IMR-90 (cell line): ENCODE measurements at regions not wholly inside any gene's neighbourhood (a gene's known extent, or its start where the extent isn't known, plus 50 kb on each side); places are given as distances from the start of the nearest gene placed in this dataset.

ENCODE experiments used
- ATAC-seq: fragments of 200-7000 bp; cut with Tn5 transposase; 2 replicates; pipeline ENCODE4 v1.9.1; 2020; ENCODE audit warnings: low read depth, mild to moderate bottlenecking, moderate library complexity
- BruUV-seq: library from RNA; stranded (reverse); fragments of 400-500 nt; replicated peaks from 2 replicates; lab custom pipeline; 2021; lab: Mats Ljungman, UMichigan
- CTCF ChIA-PET: fragments of 300-600 bp; formaldehyde crosslinking; extraction: SDS; loops from one replicate; lab custom pipeline; 2021; ENCODE audit warnings: antibody characterized with exemption; lab: Yijun Ruan, JAX
- POLR2A ChIA-PET: fragments of 300-600 bp; sonication (Branson Sonifier 250); formaldehyde crosslinking; loops from one replicate; lab custom pipeline; 2022; ENCODE audit warnings: antibody characterized with exemption; ENCODE audit not compliant: unreplicated experiment; lab: Charles Lee
- DNase-seq: peaks from one replicate; pipeline ENCODE4 v3.0.0; 2013
- H2AFZ ChIP-seq: replicated peaks from 2 replicates; pipeline ENCODE3; 2013; ENCODE audit warnings: low read length, mild to moderate bottlenecking; ENCODE audit not compliant: poor library complexity
- H2AK5ac ChIP-seq: 2 replicates; pipeline ENCODE4 v1.6.1; 2013; ENCODE audit warnings: low read depth, low read length, inconsistent platforms
- H2AK9ac ChIP-seq: replicated peaks from 2 replicates; pipeline ENCODE3; 2013; ENCODE audit warnings: mild to moderate bottlenecking, low read depth, low read length, moderate library complexity; ENCODE audit not compliant: poor library complexity
- H2BK120ac ChIP-seq: 2 replicates; pipeline ENCODE4 v1.6.1; 2013; ENCODE audit warnings: low read depth, low read length, inconsistent platforms
- H2BK15ac ChIP-seq: 3 replicates; pipeline ENCODE4 v1.6.1; 2013; ENCODE audit warnings: low read depth, low read length, inconsistent platforms
- H2BK20ac ChIP-seq: 2 replicates; pipeline ENCODE4 v1.6.1; 2013; ENCODE audit warnings: low read depth, mild to moderate bottlenecking, inconsistent platforms, low read length, moderate library complexity
- H2BK5ac ChIP-seq: 2 replicates; pipeline ENCODE4 v1.6.1; 2013; ENCODE audit warnings: mild to moderate bottlenecking, low read depth, low read length, inconsistent platforms; ENCODE audit not compliant: poor library complexity, severe bottlenecking
- H3K14ac ChIP-seq: replicated peaks from 2 replicates; pipeline ENCODE4 v1.6.1; 2013; ENCODE audit warnings: low read depth, low read length, inconsistent platforms
- H3K18ac ChIP-seq: 2 replicates; pipeline ENCODE4 v1.6.1; 2013; ENCODE audit warnings: low read depth, low read length, control low read depth
- H3K23ac ChIP-seq: 2 replicates; pipeline ENCODE4 v1.6.1; 2013; ENCODE audit warnings: low read depth, low read length, inconsistent platforms
- H3K27ac ChIP-seq: 2 replicates; pipeline ENCODE4 v1.5.1; 2013; ENCODE audit warnings: mild to moderate bottlenecking, control low read depth, low read length; ENCODE audit not compliant: insufficient read depth
- H3K27me3 ChIP-seq: 2 replicates; pipeline ENCODE4 v1.6.1; 2013; ENCODE audit warnings: low read length; ENCODE audit not compliant: control insufficient read depth, insufficient read depth
- H3K36me3 ChIP-seq: 2 replicates; pipeline ENCODE4 v1.6.1; 2013; ENCODE audit warnings: low read length, mixed read lengths; ENCODE audit not compliant: control insufficient read depth, insufficient read depth
- H3K4ac ChIP-seq: 2 replicates; pipeline ENCODE4 v1.6.1; 2013; ENCODE audit warnings: low read depth, low read length, inconsistent platforms
- H3K4me1 ChIP-seq: 2 replicates; pipeline ENCODE4 v1.6.1; 2013; ENCODE audit warnings: low read length, mixed read lengths; ENCODE audit not compliant: control insufficient read depth, insufficient read depth
- H3K4me2 ChIP-seq: 2 replicates; pipeline ENCODE4 v1.6.1; 2013; ENCODE audit warnings: low read depth, mild to moderate bottlenecking, control low read depth, low read length, moderate library complexity
- H3K4me3 ChIP-seq: 2 replicates; pipeline ENCODE4 v1.5.1; 2013; ENCODE audit warnings: low read depth, mild to moderate bottlenecking, control low read depth, low read length, moderate library complexity; ENCODE audit not compliant: insufficient read depth
- H3K56ac ChIP-seq: 2 replicates; pipeline ENCODE4 v1.6.1; 2013; ENCODE audit warnings: low read length, inconsistent platforms; ENCODE audit not compliant: insufficient read depth; ENCODE audit errors: extremely low read depth
- H3K79me1 ChIP-seq, 2 experiments: 2 replicates each; pipeline ENCODE4 v1.6.1; 2013; ENCODE audit warnings: low read length in 2 of 2, inconsistent platforms in 1 of 2, low read depth in 1 of 2
- H3K9ac ChIP-seq: 2 replicates; pipeline ENCODE4 v1.6.1; 2013; ENCODE audit warnings: low read depth, low read length, control low read depth
- H3K9me1 ChIP-seq: 2 replicates; pipeline ENCODE4 v1.6.1; 2013; ENCODE audit warnings: low read length, inconsistent platforms; ENCODE audit not compliant: insufficient read depth
- H3K9me3 ChIP-seq: 2 replicates; pipeline ENCODE4 v1.6.1; 2013; ENCODE audit warnings: low read length; ENCODE audit not compliant: control insufficient read depth, insufficient read depth
- H4K20me1 ChIP-seq: 2 replicates; pipeline ENCODE4 v1.6.1; 2013; ENCODE audit warnings: low read length, inconsistent platforms; ENCODE audit not compliant: insufficient read depth
- H4K5ac ChIP-seq: 2 replicates; pipeline ENCODE4 v1.6.1; 2013; ENCODE audit warnings: mild to moderate bottlenecking, low read depth, low read length, control low read depth
- H4K8ac ChIP-seq, 2 experiments: 2 replicates each; pipeline ENCODE4 v1.6.1; 2013; ENCODE audit warnings: low read depth in 2 of 2, low read length in 2 of 2, control low read depth in 1 of 2, inconsistent platforms in 1 of 2
- H4K91ac ChIP-seq: 2 replicates; pipeline ENCODE4 v1.6.1; 2013; ENCODE audit warnings: low read depth, low read length, inconsistent platforms; ENCODE audit not compliant: insufficient read depth
- BHLHE40 ChIP-seq: fragments of 150-350 bp; IDR thresholded peaks from 2 replicates; pipeline ENCODE4 v1.6.1; 2016; ENCODE audit warnings: mild to moderate bottlenecking, low read depth, low read length
- CEBPB ChIP-seq: IDR thresholded peaks from 2 replicates; pipeline ENCODE4 v1.6.1; 2012; ENCODE audit warnings: low read depth, low read length, improper control_type of control experiment
- CHD1 ChIP-seq: IDR thresholded peaks from 2 replicates; pipeline ENCODE4 v1.6.1; 2012; ENCODE audit warnings: low read depth, low read length, improper control_type of control experiment
- FOS ChIP-seq: fragments of 150-350 bp; IDR thresholded peaks from 2 replicates; pipeline ENCODE4 v1.6.1; 2016; ENCODE audit warnings: low read depth, low read length
- MAFK ChIP-seq: IDR thresholded peaks from 2 replicates; pipeline ENCODE4 v1.6.1; 2012; ENCODE audit warnings: low read depth, low read length, improper control_type of control experiment
- NFE2L2 ChIP-seq: fragments of 150-350 bp; IDR thresholded peaks from 2 replicates; pipeline ENCODE4 v1.6.1; 2016; ENCODE audit warnings: low read depth, mild to moderate bottlenecking, low read length
- POLR2A ChIP-seq: IDR thresholded peaks from 2 replicates; pipeline ENCODE4 v1.6.1; 2012; ENCODE audit warnings: mild to moderate bottlenecking, low read depth, low read length
- RCOR1 ChIP-seq: IDR thresholded peaks from 2 replicates; pipeline ENCODE4 v1.6.1; 2012; ENCODE audit warnings: mild to moderate bottlenecking, low read length, improper control_type of control experiment; ENCODE audit not compliant: insufficient replicate concordance
- WGBS, 2 experiments: methylation state at CpG; one replicate each; pipeline versions ENCODE4 v1.1.5 to v1.1.7; 2013; ENCODE audit warnings: missing lambda C conversion rate in 2 of 2; ENCODE audit not compliant: insufficient read length in 1 of 2; ENCODE audit errors: extremely low coverage in 2 of 2; 5-methylcytosine and 5-hydroxymethylcytosine counted together
- dilution Hi-C: fragments of 300-500 bp; cut with HindIII; formaldehyde crosslinking; loops from one replicate; pipeline ENCODE4 v1.14.3; 2018; ENCODE audit warnings: low sequenced_read_pairs; ENCODE audit not compliant: unreplicated experiment
- in situ Hi-C: fragments of 300-500 bp; cut with MboI; formaldehyde crosslinking; loops from 3 replicates; pipeline ENCODE4 v1.14.3; 2019; ENCODE audit warnings: low sequenced_read_pairs, inconsistent platforms, mixed read lengths
- intact Hi-C: fragments of 100-400 bp; cut with micrococcal nuclease; formaldehyde crosslinking; loops from 2 replicates; pipeline ENCODE4 v1.10.0; 2022

DNA sequence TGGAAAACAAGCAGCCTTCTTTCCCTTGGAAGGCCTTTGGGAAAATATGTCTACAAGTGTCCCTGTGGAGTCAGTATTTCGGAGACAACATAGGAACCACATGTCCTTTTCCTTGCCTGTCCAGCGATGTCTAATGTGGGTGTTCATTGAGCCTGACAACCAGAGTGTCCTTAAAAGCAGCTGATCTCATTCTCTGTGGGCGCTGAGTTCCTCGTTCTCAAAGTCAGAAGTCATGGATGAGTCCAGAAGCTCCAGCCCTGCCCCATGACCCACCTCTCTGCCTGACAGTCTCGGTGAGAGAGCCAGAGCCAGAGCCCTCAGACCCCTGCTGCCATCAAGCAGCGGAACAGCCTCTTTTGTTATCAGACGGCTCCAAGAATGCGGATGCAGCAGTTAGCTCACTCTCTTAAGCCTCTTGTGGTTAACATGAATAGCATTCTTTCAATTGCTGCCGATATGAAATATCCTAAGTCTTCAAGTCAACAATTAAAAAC is 329.2 kb downstream of the TGFB2 start:
- H3K9me1 ChIP-seq = no peaks in the 10 kb centered on the region
- no peaks in the 10 kb centered on the region for H3K36me3 ChIP-seq
- H2BK15ac ChIP-seq = peak overlapping the region; percentile 99; the same call in 2 of the 3 replicates
- peak overlapping the region; percentile 81 for H4K8ac ChIP-seq
- H4K20me1 ChIP-seq = no peaks in the 10 kb centered on the region
- peak overlapping the region; percentile 73; the same call in 1 of the 2 replicates for H2AK5ac ChIP-seq
- CTCF ChIA-PET = interaction anchor here (0.7 kb wide), 1 partner anchor 223 kb away, joined by 3 read pairs; no protein-coding TSS in a partner anchor
- H3K56ac ChIP-seq = no peak overlapping the region
- TF ChIP-seq RCOR1 (no peak), MAFK (peak; percentile 46; the same call in 1 of the 2 replicates), CHD1 (no peak), POLR2A (no peak), NFE2L2 (no peak), FOS (no peak), BHLHE40 (no peak), CEBPB (no peak)
- peak overlapping the region; percentile 20 for H2AK9ac ChIP-seq
- 68% methylated on average over 3 of the region's 9 CpGs; no CpG with 5 or more reads in 1 of the 2 experiments for WGBS, 2 experiments
- H3K4me2 ChIP-seq = peak overlapping the region; percentile 51
- H3K18ac ChIP-seq = peak overlapping the region; percentile 67
- BruUV-seq = no TSS peak
- H3K79me1 ChIP-seq = no peaks in the 10 kb centered on the region
- peak; percentile 83 for DNase-seq
- peaks cover 4% of the 10 kb centered on the region for H3K4me1 ChIP-seq
- no peaks in the 10 kb centered on the region for H3K27me3 ChIP-seq
- no peaks in the 10 kb centered on the region for H3K9me3 ChIP-seq
- H2AFZ ChIP-seq = peak overlapping the region; percentile 75
- dilution Hi-C loops (no loop called here), intact Hi-C loops (loop anchor here (5.0 to 10.0 kb wide), 2 partner anchors 180 to 327 kb away; partner anchors contain the start of gene TGFB2), in situ Hi-C loops (no loop called here)
- peak overlapping the region; percentile 97 for H2BK20ac ChIP-seq
- ATAC-seq = peak; percentile 92
- peak overlapping the region; percentile 68 for H2BK5ac ChIP-seq
- H2BK120ac ChIP-seq = peak overlapping the region; percentile 97
- peak overlapping the region; percentile 45; the same call in 1 of the 2 replicates for H3K9ac ChIP-seq
- H4K5ac ChIP-seq = peak overlapping the region; percentile 85
- H3K27ac ChIP-seq = peak overlapping the region; percentile 65
- H3K4ac ChIP-seq = peak overlapping the region; percentile 93
- peak overlapping the region; percentile 83 for H3K23ac ChIP-seq
- POLR2A ChIA-PET = no interaction called here
- H3K14ac ChIP-seq = peak overlapping the region; percentile 74
- H3K4me3 ChIP-seq = no peak overlapping the region
- H4K91ac ChIP-seq = peak overlapping the region; percentile 91
